CD14-positive monocyte (primary cell): ENCODE measurements at regions not wholly inside any gene's neighbourhood (a gene's known extent, or its start where the extent isn't known, plus 50 kb on each side); places are given as distances from the start of the nearest gene placed in this dataset.

Experiments
- DNase-seq, 3 donors: peaks; one replicate each; pipeline ENCODE4 v3.0.0-alpha.2; 2011 to 2022
- H2AFZ ChIP-seq: 2 replicates; pipeline ENCODE4 v1.6.0; 2012; ENCODE audit warnings: mild to moderate bottlenecking, low read depth, low read length, inconsistent platforms; ENCODE audit not compliant: insufficient read depth, poor library complexity, severe bottlenecking
- H3K27ac ChIP-seq, 2 donors: 1 replicate in 1 of 2; 2 replicates in 1 of 2; pipeline ENCODE4 v1.5.1; 2012 to 2013; ENCODE audit warnings: low read length in 2 of 2, control low read depth in 1 of 2, inconsistent platforms in 1 of 2, low read depth in 1 of 2, mild to moderate bottlenecking in 1 of 2
- H3K27me3 ChIP-seq, 2 donors: one replicate each; pipeline versions ENCODE4 v1.6.0 to v1.6.1; 2011 to 2013; ENCODE audit warnings: low read length in 2 of 2; ENCODE audit not compliant: control insufficient read depth in 2 of 2, insufficient read depth in 2 of 2
- H3K36me3 ChIP-seq, 2 donors: replicated peaks in 1 of 2; 1 replicate in 1 of 2; 2 replicates in 1 of 2; pipeline versions ENCODE4 v1.5.1 to v1.6.1; 2012 to 2013; ENCODE audit warnings: low read length in 2 of 2, control low read depth in 1 of 2, inconsistent platforms in 1 of 2, mild to moderate bottlenecking in 1 of 2; ENCODE audit not compliant: insufficient read depth in 2 of 2, control insufficient read depth in 1 of 2
- H3K4me1 ChIP-seq, 2 donors: 1 replicate in 1 of 2; 2 replicates in 1 of 2; pipeline versions ENCODE4 v1.5.1 to v1.6.1; 2012 to 2013; ENCODE audit warnings: low read length in 2 of 2, control low read depth in 1 of 2, inconsistent platforms in 1 of 2, mild to moderate bottlenecking in 1 of 2, moderate library complexity in 1 of 2; ENCODE audit not compliant: insufficient read depth in 2 of 2, control insufficient read depth in 1 of 2
- H3K4me2 ChIP-seq: replicated peaks from 2 replicates; pipeline ENCODE3; 2012; ENCODE audit warnings: low read length, moderate library complexity, mild to moderate bottlenecking; ENCODE audit not compliant: poor library complexity, severe bottlenecking; ENCODE audit errors: extremely low read depth
- H3K4me3 ChIP-seq, 3 experiments: fragments of 200-600 bp in 1 of 3; sonication (generic) in 1 of 3; replicated peaks in 1 of 3; 1 replicate in 2 of 3; 2 replicates in 1 of 3; pipeline ENCODE4 v1.5.1; 2011 to 2013; ENCODE audit warnings: low read length in 3 of 3, mild to moderate bottlenecking in 3 of 3, control low read depth in 2 of 3, low read depth in 2 of 3, inconsistent platforms in 1 of 3, moderate library complexity in 1 of 3
- H3K79me2 ChIP-seq: 2 replicates; pipeline ENCODE4 v1.6.0; 2012; ENCODE audit warnings: mild to moderate bottlenecking, control low read depth, inconsistent platforms, low read length, moderate library complexity; ENCODE audit not compliant: insufficient read depth
- H3K9ac ChIP-seq: 2 replicates; pipeline ENCODE4 v1.6.0; 2017; ENCODE audit warnings: low read length, mild to moderate bottlenecking; ENCODE audit not compliant: insufficient read depth, poor library complexity, severe bottlenecking
- H3K9me3 ChIP-seq, 2 donors: replicated peaks in 1 of 2; 1 replicate in 1 of 2; 2 replicates in 1 of 2; pipeline versions ENCODE4 v1.5.1 to v1.6.1; 2012 to 2013; ENCODE audit warnings: low read length in 2 of 2, control low read depth in 1 of 2; ENCODE audit not compliant: control insufficient read depth in 1 of 2, insufficient read depth in 1 of 2
- H4K20me1 ChIP-seq: 2 replicates; pipeline ENCODE4 v1.6.0; 2012; ENCODE audit warnings: mild to moderate bottlenecking, low read length, control low read depth, moderate library complexity; ENCODE audit not compliant: insufficient read depth
- H3K27ac Mint-ChIP-seq, 7 donors: one replicate each; pipeline ENCODE4 v1.8.0; 2020; ENCODE audit warnings: mild to moderate bottlenecking in 7 of 7, mixed read lengths in 7 of 7, moderate library complexity in 6 of 7, inconsistent platforms in 2 of 7
- H3K27me3 Mint-ChIP-seq, 3 donors: one replicate each; pipeline ENCODE4 v1.8.0; 2021 to 2022; ENCODE audit warnings: low read depth in 3 of 3, mild to moderate bottlenecking in 3 of 3, mixed read lengths in 3 of 3, moderate library complexity in 3 of 3, inconsistent platforms in 1 of 3
- H3K36me3 Mint-ChIP-seq, 2 donors: one replicate each; pipeline ENCODE4 v1.8.0; 2020; ENCODE audit warnings: mixed read lengths in 2 of 2, inconsistent platforms in 1 of 2, mild to moderate bottlenecking in 1 of 2
- H3K4me1 Mint-ChIP-seq: one replicate; pipeline ENCODE4 v1.8.0; 2020; ENCODE audit warnings: mild to moderate bottlenecking, mixed read lengths
- H3K4me3 Mint-ChIP-seq, 2 donors: one replicate each; pipeline ENCODE4 v1.8.0; 2020; ENCODE audit warnings: mild to moderate bottlenecking in 2 of 2, mixed read lengths in 2 of 2, moderate library complexity in 1 of 2
- H3K9me3 Mint-ChIP-seq, 7 donors: one replicate each; pipeline ENCODE4 v1.8.0; 2020 to 2022; ENCODE audit warnings: mixed read lengths in 7 of 7, mild to moderate bottlenecking in 6 of 7, moderate library complexity in 6 of 7, inconsistent platforms in 2 of 7
- WGBS: methylation state at CpG from one replicate; pipeline ENCODE4 v1.1.5; 2013; ENCODE audit warnings: missing lambda C conversion rate; ENCODE audit not compliant: insufficient coverage; 5-methylcytosine and 5-hydroxymethylcytosine counted together
- intact Hi-C, 2 donors: fragments of 100-400 bp; cut with micrococcal nuclease; formaldehyde crosslinking; loops; one replicate each; pipeline versions ENCODE4 v1.15.0 to v1.15.1; 2023
- TF ChIP-seq, protein P1 (sequence below): fragments of 200-600 bp; IDR thresholded peaks from one replicate; pipeline ENCODE4 v1.8.0; 2022; ENCODE audit warnings: antibody characterized with exemption, mild to moderate bottlenecking

DNA sequence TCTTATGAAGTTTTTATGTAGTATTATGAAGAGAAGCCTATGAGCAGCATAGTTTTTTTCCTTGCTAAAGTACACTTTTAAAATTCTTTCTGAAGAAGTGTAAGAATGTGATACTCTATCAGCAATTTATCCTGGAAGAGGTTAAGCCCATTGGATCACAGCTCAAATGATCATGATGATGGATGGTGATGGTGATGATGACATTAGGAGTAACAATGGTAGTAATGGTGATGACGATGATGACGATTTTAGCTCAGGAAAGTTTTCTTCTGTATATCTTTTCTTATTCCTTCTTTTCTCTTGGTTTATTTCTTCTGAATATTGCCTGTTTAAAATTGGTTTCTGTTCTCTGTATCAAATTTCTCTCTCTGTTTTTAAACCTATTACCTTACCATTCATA, 262.9 kb upstream of the DUSP10 start:
- Histone ChIP-seq H3K36me3 (no peaks in the 10 kb centered on the region), H3K9ac (no peak overlapping the region), H3K4me1 (peaks cover 0 to 4% of the 10 kb centered on the region in 2 donors), H3K27ac (no peak overlapping the region), H3K9me3 (no peaks in the 10 kb centered on the region), H3K79me2 (no peaks in the 10 kb centered on the region), H2AFZ (no peak overlapping the region), H4K20me1 (no peaks in the 10 kb centered on the region), H3K4me2 (no peak overlapping the region), H3K4me3 (no peak overlapping the region), H3K27me3 (no peaks in the 10 kb centered on the region)
- H3K27me3 Mint-ChIP-seq: no peaks in the 10 kb centered on the region
- H3K27ac Mint-ChIP-seq: no peak overlapping the region
- intact Hi-C loops: no loop called here
- H3K9me3 Mint-ChIP-seq: no peaks in the 10 kb centered on the region
- peaks cover 0 to 5% of the 10 kb centered on the region in 2 donors for H3K36me3 Mint-ChIP-seq
- TF ChIP-seq, protein P1, sequence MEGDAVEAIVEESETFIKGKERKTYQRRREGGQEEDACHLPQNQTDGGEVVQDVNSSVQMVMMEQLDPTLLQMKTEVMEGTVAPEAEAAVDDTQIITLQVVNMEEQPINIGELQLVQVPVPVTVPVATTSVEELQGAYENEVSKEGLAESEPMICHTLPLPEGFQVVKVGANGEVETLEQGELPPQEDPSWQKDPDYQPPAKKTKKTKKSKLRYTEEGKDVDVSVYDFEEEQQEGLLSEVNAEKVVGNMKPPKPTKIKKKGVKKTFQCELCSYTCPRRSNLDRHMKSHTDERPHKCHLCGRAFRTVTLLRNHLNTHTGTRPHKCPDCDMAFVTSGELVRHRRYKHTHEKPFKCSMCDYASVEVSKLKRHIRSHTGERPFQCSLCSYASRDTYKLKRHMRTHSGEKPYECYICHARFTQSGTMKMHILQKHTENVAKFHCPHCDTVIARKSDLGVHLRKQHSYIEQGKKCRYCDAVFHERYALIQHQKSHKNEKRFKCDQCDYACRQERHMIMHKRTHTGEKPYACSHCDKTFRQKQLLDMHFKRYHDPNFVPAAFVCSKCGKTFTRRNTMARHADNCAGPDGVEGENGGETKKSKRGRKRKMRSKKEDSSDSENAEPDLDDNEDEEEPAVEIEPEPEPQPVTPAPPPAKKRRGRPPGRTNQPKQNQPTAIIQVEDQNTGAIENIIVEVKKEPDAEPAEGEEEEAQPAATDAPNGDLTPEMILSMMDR: no peak
- DNase-seq: no peak
- H3K4me1 Mint-ChIP-seq: peaks cover 9% of the 10 kb centered on the region
- no peak overlapping the region for H3K4me3 Mint-ChIP-seq
- no CpG with 5 or more reads among the region's 2 CpGs for WGBS

DNA sequence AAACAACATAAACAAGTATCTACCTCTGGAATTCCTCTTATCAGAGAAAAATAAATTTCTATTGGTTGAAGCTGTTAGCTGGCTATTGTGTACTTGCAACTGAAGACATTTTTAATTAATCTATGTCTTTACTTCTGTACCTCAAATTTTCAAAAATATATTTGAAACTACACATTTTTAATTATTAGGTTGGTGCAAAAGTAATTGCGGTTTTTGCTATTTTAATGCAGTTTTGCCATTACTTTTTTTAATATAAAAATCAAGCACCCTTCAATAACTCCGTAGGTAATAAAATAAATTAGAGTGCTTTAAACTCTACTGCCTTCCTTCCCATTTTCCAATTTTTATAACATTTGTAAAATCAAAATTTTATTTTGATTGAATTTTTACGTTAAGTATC, 262.1 kb upstream of the DUSP10 start:
- no peak for DNase-seq
- Mint-ChIP-seq H3K9me3 (no peaks in the 10 kb centered on the region), H3K27me3 (no peaks in the 10 kb centered on the region), H3K4me3 (no peak overlapping the region), H3K27ac (no peak overlapping the region), H3K36me3 (peaks cover 0 to 5% of the 10 kb centered on the region in 2 donors), H3K4me1 (peaks cover 9% of the 10 kb centered on the region)
- no peak overlapping the region for H2AFZ ChIP-seq
- no peak overlapping the region for H3K9ac ChIP-seq
- no peaks in the 10 kb centered on the region for H3K27me3 ChIP-seq
- intact Hi-C loops: no loop called here
- H3K27ac ChIP-seq: no peak overlapping the region
- no peaks in the 10 kb centered on the region for H3K36me3 ChIP-seq
- no peaks in the 10 kb centered on the region for H4K20me1 ChIP-seq
- no peaks in the 10 kb centered on the region for H3K9me3 ChIP-seq
- no peak overlapping the region for H3K4me2 ChIP-seq
- WGBS: no CpG with 5 or more reads among the region's 3 CpGs
- peaks cover 0 to 3% of the 10 kb centered on the region in 2 donors for H3K4me1 ChIP-seq
- H3K4me3 ChIP-seq: no peak overlapping the region
- TF ChIP-seq, protein P1: no peak
- no peaks in the 10 kb centered on the region for H3K79me2 ChIP-seq
